HG02840 (cell line): ENCODE measurements at regions not wholly inside any gene's neighbourhood (a gene's known extent, or its start where the extent isn't known, plus 50 kb on each side); places are given as distances from the start of the nearest gene placed in this dataset.
"Not testable (repeated sequence)": the region's sequence is repeated elsewhere in the genome, so short reads cannot be mapped to it uniquely, and the experiment has no call there.

Experiments
- ATAC-seq: cut with Tn5 transposase; IDR thresholded peaks from one replicate; pipeline ENCODE4 v1.9.1; 2021; ENCODE audit warnings: mild to moderate bottlenecking, moderate library complexity, moderate number of reproducible peaks; ENCODE audit not compliant: unreplicated experiment, low FRiP score

GRCh38 chr3:30477149-30477921 is 129.1 kb upstream of the TGFBR2 start:
- no peak for ATAC-seq

GRCh38 chr3:30479737-30480136 is 126.7 kb upstream of the TGFBR2 start:
- not testable (repeated sequence) for ATAC-seq

- not testable (repeated sequence) for ATAC-seq
Measured at GRCh38 chr3:30480156-30480555, 126.2 kb upstream of the TGFBR2 start.

GRCh38 chr3:30480587-30480986 is 125.8 kb upstream of the TGFBR2 start:
- ATAC-seq = no peak

- no peak for ATAC-seq
Measured at GRCh38 chr3:30481241-30481640, 125.2 kb upstream of the TGFBR2 start.

- not testable (repeated sequence) for ATAC-seq
Measured at GRCh38 chr3:30484229-30484628, 122.2 kb upstream of the TGFBR2 start.

- no peak for ATAC-seq
Measured at GRCh38 chr3:30486368-30486767, 120.0 kb upstream of the TGFBR2 start.

- ATAC-seq = no peak
Measured at GRCh38 chr3:30488070-30488756, 118.2 kb upstream of the TGFBR2 start.

- ATAC-seq = no peak
Measured at GRCh38 chr3:30492322-30493192, 113.8 kb upstream of the TGFBR2 start.

GRCh38 chr3:30493911-30494311 is 112.5 kb upstream of the TGFBR2 start:
- no peak for ATAC-seq

- no peak for ATAC-seq
Measured at GRCh38 chr3:30495172-30496065, 111.0 kb upstream of the TGFBR2 start.

GRCh38 chr3:30496066-30496966 is 110.1 kb upstream of the TGFBR2 start:
- no peak for ATAC-seq

GRCh38 chr3:30498587-30498967 is 107.8 kb upstream of the TGFBR2 start:
- ATAC-seq = no peak

- peak; percentile 87 for ATAC-seq
Measured at GRCh38 chr3:30500666-30501399, 105.6 kb upstream of the TGFBR2 start.

- no peak for ATAC-seq
Measured at GRCh38 chr3:30501526-30501925, 104.9 kb upstream of the TGFBR2 start.

- no peak for ATAC-seq
Measured at GRCh38 chr3:30502051-30502741, 104.2 kb upstream of the TGFBR2 start.

- ATAC-seq = peak; percentile 48
Measured at GRCh38 chr3:30502742-30503073, 103.7 kb upstream of the TGFBR2 start.

GRCh38 chr3:30503446-30503845 is 103.0 kb upstream of the TGFBR2 start:
- no peak for ATAC-seq
